T47D (cell line): ENCODE measurements at regions not wholly inside any gene's neighbourhood (a gene's known extent, or its start where the extent isn't known, plus 50 kb on each side); places are given as distances from the start of the nearest gene placed in this dataset.
"Not testable (repeated sequence)": the region's sequence is repeated elsewhere in the genome, so short reads cannot be mapped to it uniquely, and the experiment has no call there.

Experiments
- DNase-seq, 2 experiments: peaks; one replicate each; pipeline versions ENCODE4 v3.0.0 to v3.0.0-alpha.2; 2011 to 2012; ENCODE audit warnings: low read depth in 1 of 2, low spot score in 1 of 2
- JUND ChIP-seq: IDR thresholded peaks from 2 replicates; pipeline ENCODE4 v1.6.1; 2012; ENCODE audit warnings: low read depth
- in situ Hi-C: cut with HindIII; loops from 2 replicates; pipeline ENCODE4 v1.10.0; 2016; ENCODE audit warnings: low sequenced_read_pairs, low pct_unique_long_range_greater_than_20kb

DNA sequence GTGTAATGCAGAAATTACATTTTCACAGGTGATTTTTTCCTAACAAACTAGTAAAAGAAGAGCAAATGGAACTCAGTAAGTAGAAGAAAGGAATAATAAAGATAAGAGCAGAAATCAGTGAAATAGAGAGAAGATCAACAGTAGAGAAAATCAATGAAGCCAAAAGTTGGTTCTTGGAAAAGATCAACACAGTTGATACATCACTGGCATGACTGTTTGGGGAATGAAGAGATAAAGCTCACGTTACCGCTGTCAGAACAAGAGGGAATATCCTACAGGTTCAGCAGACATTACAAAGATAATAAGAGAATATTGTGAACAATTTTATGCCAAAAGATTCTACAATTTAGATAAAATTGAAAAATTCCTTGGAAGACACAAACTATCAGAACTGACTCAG lies 146.4 kb downstream of the ACTR3B start:
- no peak for DNase-seq
- TF ChIP-seq JUND: no peak
- in situ Hi-C loops: no loop called here

DNA sequence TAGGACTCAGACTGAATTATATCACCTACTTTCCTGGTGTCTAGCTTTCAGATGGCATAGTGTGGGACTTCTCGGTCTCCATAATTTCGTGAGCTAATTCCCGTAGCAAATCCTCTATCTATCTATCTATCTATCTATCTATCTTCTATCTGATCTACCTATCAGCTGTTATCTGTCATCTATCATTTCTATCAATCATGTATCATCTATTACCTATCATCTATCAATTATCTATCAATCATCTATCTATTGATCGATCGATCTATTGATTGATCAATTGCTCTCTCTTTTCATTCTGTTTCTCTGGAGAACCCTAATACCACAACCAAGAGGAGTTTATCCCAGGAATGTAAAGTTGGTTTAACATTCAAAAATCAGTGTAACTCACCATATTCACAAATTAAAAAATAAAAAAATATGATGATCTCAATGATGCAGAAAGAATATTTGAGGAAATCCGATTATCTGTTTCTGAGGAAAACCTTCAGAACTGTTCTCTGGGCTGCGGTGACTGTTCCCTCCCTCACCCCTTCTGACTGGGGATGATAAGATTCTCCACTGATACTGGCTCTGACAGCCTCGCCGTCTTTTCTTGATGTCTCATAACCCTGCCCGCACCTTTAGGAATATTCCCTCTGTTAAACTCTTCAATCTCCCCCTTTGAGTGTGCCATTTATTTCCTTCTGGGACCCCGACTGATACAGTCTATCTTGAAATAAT lies 147.7 kb downstream of the ACTR3B start:
- no peak for TF ChIP-seq JUND
- DNase-seq: no peak
- in situ Hi-C loops: no loop called here

DNA sequence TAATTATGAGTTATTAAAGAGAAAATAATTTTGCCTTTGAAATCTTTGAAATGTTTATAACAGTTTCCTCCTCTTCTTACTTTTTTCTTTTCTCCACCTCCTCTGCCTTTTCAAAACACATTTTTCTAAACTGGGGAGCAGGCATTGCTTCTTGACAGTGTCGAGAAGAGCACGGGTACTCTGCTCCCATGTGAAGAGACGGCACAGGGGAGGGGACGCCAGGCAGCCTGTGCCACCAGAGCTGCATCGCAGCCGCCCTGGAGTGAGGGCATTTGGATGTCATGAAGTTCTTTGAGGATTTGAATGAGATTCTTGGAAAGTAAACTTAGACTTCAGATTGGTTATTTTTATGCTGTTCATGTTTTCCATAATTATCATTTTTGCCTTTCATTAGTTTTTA lies 149.7 kb downstream of the ACTR3B start:
- TF ChIP-seq JUND: no peak
- no peak for DNase-seq
- in situ Hi-C loops: no loop called here

DNA sequence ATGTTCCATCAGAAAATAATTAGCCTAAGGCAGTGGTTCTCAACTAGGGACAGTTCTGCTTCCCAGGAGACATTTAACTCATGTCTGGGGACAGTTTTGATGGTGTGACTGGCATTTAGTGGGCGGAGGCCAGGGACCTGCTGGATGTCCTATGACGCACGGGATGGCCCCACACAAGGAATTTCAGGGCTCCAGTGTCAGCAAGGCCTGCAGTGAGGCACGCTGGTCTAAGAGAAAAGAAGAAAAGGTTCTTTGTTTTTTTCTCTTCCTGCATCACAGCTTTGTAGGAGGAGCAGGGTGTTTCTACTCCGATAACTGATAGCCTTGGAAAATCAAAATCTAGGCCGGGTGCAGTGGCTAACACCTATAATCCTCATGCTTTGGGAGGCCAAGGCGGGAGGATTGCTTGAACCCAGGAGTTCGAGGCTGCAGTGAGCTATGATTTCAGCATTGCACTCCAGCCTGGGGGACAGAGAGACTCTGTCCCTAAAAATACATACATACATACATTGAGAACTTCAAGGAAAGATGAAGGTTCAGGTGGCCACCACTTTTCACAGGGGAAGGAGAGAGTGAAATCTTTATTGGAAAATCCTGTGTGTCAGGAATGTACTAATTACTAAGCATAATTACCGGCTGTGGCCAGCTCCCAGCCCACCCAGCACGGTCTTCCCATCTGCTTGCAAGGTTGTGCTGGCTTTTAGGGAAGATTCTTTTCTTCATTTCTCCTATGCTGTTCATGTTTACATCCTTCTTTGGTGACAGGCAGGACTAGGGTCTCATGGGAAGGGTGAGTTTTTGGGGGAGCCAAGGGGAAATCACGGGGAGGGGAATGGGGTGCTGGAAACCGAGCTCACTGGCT lies 150.4 kb downstream of the ACTR3B start:
- TF ChIP-seq JUND: no peak
- in situ Hi-C loops: no loop called here
- no peak for DNase-seq

DNA sequence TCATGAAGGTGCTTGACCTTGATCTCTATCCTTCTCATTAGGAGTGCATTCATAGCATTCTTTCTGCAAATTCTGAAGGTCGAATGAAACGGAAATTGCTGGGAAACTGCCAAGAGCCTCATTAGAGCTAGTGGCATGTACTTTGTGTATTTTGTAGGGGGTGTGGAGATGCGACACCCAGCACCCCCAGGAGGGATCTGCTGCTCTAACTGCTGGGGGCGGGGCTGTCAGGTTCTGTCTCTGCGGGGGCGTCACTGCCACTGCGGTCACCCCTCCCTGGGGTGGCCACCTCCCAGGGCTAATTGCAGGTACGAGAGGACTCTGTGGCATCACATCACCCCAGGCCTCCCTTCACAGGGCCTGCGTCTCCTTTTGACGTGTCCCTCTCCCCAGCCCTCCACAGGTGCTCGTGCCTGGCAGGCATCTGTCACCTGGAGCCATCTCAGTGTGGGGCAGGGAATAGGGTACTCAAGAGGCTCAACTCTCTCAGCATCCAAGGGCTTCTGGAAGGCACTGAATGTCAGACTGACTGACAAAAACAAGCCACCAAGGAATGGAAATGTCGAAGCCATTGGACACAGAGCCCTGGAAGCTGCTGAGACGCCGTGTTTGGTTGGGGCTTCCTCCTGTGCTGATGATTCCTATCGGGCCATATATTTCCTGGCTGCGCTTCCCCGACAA lies 151.1 kb downstream of the ACTR3B start:
- in situ Hi-C loops: no loop called here
- no peak for DNase-seq
- no peak for TF ChIP-seq JUND

- no peak for TF ChIP-seq JUND
- in situ Hi-C loops: no loop called here
- DNase-seq: no peak
Measured at GRCh38 chr7:152911226-152911560, 151.6 kb downstream of the ACTR3B start.

DNA sequence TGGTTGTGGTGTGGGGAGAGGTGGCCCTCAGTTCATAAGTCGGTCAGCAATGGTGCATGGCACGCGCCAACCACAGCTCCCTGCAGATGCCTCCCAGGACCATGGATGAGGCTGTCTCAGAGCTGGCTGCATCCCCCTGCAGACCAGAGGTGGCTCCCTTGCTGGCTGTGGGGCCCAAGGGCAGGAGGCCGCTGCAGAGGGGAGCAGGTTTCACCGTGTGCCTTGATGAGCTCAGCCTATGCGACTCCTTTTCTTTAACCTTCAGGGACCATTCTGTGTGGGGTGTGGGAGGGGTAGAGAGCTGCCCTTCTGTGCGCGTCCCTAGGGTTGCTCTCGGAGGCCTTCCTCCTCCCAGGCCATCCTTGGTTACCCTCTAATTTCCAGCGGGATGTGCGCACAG lies 152.4 kb downstream of the ACTR3B start:
- TF ChIP-seq JUND: no peak
- no peak for DNase-seq
- in situ Hi-C loops: no loop called here

DNA sequence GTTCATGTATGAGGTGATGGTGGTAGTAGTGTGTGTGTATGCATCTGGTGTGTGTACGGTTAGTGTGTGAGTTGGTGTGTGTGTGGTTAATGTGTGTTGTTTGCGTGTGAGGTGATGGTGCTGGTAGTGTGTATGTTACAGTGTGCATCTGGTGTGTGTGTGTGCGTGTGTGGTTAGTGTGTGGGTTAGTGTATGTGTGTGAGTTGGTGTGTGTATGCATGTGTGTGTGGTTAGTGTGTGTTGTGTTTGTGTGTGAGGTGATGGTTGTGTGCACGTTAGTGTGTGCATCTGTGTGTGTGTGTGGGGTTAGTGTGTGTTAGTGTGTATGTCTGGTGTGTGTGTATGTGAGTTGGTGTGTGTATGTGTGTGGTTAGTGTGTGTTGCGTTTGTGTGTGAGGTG lies 153.0 kb downstream of the ACTR3B start:
- in situ Hi-C loops: no loop called here
- DNase-seq: no peak
- no peak for TF ChIP-seq JUND

GRCh38 chr7:152913492-152913891 lies 153.9 kb downstream of the ACTR3B start:
- no peak for TF ChIP-seq JUND
- no peak for DNase-seq
- in situ Hi-C loops: no loop called here

DNA sequence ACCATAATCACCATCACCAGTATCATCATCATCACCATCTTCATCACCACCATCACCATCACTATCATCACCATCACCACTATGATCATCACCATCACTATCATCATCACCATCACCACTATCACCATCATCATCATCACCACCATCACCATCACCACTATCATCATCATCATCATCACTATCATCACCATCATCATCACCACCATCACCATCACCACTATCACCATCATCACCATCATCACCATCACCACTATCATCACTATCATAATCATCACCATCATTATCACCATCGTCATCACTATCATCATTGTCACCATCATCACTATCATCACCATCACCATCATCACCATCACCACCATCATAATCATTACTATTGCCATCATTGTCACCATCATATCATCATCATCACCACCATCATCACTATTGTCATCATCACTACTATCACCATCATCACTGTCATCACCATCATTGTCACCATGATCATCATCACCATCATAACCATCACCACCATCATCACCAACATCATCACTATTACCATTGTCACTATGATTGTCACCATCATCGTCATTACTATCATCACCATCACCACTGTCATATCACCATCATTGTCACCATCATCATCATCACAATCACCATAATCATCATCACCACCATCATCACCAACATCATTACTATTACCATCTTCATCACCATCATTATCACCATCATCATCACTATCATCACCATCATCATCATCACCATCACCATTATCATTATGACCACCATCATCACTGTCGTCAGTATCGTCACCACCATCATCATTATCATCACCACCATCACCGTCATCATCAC lies 154.7 kb downstream of the ACTR3B start:
- no peak for TF ChIP-seq JUND
- no peak for DNase-seq
- in situ Hi-C loops: no loop called here

GRCh38 chr7:152914845-152915102 lies 155.2 kb downstream of the ACTR3B start:
- DNase-seq, in situ Hi-C loops: not testable (repeated sequence)

DNA sequence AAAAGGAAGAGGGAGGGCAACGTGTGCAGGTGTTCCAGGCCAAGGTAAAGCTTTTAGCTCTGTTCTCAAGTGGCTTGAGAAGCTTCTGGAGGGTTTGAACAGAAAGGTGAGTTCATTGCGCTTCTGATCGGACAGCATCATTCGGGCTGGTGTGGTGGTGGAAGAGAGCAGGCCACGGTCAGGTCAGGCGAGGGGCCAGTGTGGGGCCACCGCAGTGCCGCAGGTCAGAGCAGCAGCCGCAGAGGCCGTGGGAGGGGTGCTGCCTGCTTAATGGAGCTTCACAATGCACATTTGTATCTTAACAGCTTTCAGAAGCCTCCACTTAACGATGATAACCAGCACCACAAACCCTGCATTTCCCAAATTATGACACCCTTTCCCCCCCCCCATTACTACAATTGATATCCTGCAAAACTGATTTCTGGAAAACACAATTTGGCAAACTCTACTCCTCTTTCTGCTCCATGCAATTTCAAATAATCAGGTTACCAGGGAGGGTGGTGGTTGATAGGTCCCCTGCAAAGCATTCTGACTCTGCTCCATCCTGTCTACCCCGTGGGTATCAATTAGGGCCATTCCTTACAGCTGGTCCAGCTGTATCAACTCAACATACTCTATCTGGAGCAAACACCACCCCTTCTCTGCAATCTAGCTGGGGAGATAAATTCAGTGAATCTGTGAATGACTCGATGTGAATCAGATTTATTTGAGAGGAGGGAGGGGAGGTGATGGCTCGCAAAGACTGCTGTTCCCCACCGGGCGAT lies 162.9 kb downstream of the ACTR3B start:
- in situ Hi-C loops: no loop called here
- DNase-seq: no peak
- TF ChIP-seq JUND: no peak
